T-helper 2 cell (primary cell): ENCODE measurements at regions not wholly inside any gene's neighbourhood (a gene's known extent, or its start where the extent isn't known, plus 50 kb on each side); places are given as distances from the start of the nearest gene placed in this dataset.
A peak's percentile ranks its signal among the peaks of the same experiment; 100 is the strongest.

Source experiments
- DNase-seq, 5 experiments: peaks; one replicate each; pipeline versions ENCODE4 v3.0.0 to v3.0.0-alpha.2; 2012 to 2022

GRCh38 chr1:87937831-87938395 is 609.2 kb downstream of the LMO4 start:
- no peak for DNase-seq

GRCh38 chr1:87938631-87939030 is 610.0 kb downstream of the LMO4 start:
- DNase-seq: no peak

GRCh38 chr1:87939444-87939843 is 610.8 kb downstream of the LMO4 start:
- no peak for DNase-seq

- no peak for DNase-seq
These were observed 611.7 kb downstream of the LMO4 start for GRCh38 chr1:87940421-87940820.

GRCh38 chr1:87941337-87941946 is 612.8 kb downstream of the LMO4 start:
- DNase-seq: no peak

- no peak for DNase-seq
These were observed 613.5 kb downstream of the LMO4 start for GRCh38 chr1:87942165-87942564.

- no peak for DNase-seq
These were observed 621.0 kb downstream of the LMO4 start for GRCh38 chr1:87949711-87950110.

- DNase-seq: no peak
These were observed 621.7 kb downstream of the LMO4 start for GRCh38 chr1:87950369-87950768.

GRCh38 chr1:87951409-87951808 is 622.7 kb downstream of the LMO4 start:
- no peak for DNase-seq

DNA sequence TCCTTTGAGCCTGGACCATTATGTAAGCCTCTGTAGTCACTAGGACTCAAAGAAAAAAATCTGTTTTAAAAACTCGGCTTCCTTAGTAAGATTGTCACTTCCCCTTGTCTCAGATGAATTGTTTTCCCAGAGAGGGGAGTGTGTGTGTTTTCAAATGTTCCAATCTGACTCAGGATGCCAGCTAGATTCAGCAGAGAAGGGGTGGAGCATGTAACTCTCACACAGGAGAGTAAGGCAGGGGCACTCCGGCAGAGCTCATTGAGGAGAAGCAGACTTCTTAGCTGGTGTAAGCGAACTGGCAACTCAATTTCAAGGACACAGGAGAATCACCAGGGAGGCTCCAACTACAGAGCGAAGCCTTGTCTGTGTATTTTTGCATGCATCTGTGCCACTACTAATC is 623.2 kb downstream of the LMO4 start:
- DNase-seq: no peak

- no peak for DNase-seq
These were observed 624.4 kb downstream of the LMO4 start for GRCh38 chr1:87953121-87953520.

DNA sequence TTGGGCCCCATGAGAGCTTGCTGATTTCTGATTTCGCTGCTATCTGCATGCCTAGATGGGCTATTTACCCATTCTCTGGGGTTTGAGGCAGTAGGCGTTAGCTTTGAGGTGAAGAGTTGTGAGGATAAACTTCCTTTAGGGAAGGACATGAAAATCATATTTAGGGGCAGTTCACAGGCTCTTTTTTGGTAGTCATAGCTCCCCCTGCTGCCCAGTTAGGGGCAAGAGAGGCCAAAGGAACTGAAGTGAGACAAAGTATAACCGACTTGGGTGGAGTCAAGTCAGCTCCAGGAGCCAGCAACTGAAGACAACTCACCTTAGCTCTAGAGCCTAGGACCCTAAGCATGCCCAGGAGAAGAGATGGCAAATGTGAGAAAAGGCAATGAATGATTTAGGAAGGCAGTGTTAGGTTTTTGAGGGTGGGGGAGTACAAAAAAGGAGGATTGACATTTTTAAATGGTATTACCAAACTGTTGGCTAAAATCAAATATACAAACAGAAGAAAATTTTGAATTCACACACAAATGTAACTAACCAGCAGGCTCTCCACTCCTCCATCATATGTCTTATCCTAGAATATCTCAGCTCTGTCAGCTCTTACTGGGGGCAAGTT is 625.2 kb downstream of the LMO4 start:
- peak in 4 of 5 experiments; percentile 10 to 51 (median 14) for DNase-seq

GRCh38 chr1:87955038-87955437 is 626.4 kb downstream of the LMO4 start:
- DNase-seq: no peak

- DNase-seq: no peak
These were observed 627.4 kb downstream of the LMO4 start for GRCh38 chr1:87956072-87956471.

DNA sequence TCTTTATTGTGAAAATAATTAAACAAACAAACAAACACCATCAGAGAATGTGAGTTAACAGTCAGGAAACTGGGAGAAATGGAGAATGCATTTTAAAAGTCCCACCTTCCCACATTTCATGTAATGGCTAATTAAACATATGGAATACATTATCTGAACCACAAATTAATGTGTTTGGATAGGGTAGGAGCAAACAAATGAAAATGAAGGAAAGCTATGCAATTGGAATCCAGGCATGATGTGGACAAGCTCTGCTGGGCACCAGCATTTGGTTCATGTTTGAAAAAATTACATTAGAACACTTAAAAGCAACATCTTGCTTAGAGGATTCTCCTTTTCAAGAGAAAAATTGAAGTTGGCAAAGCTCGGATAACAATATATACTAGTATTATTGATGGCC is 628.1 kb downstream of the LMO4 start:
- no peak for DNase-seq

DNA sequence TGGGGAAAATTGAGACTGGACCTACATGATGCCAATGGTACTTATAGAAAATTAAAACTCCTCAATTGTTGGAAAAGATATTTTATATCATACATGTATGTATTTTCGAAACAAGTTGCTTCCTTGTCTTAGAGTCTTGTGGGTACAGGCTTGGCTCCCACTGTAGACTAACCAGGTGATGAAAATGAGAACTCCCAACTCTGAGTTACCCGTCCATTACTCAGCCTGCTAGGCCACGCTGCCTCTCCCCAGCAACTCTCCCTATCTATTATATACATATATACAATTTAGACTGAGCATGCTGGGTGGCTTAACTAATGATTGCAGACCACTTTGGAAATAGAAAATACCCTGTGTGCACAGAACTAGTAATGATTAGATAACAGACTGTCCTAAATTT is 628.7 kb downstream of the LMO4 start:
- DNase-seq: no peak

GRCh38 chr1:87958201-87958600 is 629.5 kb downstream of the LMO4 start:
- DNase-seq: no peak

- no peak for DNase-seq
These were observed 630.0 kb downstream of the LMO4 start for GRCh38 chr1:87958716-87959115.

DNA sequence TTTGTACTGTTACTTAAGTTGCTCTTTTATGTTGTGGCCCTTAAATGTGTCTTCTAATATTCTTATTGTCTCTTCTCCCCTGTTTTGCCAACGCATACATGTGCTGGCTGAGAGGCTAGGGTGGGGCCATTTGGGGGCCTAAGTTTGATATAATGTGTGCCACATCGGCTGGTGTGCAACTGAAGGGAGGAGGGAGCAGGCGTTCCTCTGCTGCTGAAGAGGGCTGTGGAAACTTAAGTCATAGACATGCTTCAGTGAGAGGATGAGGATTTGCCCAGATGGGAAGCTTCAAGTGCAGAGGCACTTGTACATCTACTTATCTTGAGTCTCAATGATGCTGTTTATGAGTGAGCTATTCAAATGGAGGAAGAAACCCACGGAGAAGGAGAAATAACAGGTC is 630.6 kb downstream of the LMO4 start:
- no peak for DNase-seq

DNA sequence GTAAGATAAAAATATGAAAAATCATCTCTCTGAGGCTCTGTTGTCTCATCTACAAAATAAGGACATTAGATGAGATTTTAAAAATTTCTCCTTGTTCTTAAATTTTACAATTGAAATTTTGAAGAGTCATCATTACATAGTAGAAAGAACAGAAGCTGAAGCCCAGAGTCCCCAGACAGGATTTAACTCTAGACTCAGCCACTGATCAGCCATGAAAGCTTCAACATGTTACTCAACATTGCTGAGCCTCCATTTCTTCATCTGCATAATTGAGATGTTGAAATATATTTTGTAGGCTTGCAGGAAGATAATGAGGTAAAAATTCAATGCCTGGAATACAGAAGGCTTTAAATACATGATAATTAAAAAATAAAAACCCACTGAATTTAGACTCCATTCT is 633.3 kb downstream of the LMO4 start:
- DNase-seq: no peak

GRCh38 chr1:87963556-87963955 is 634.9 kb downstream of the LMO4 start:
- no peak for DNase-seq

GRCh38 chr1:87965193-87965592 is 636.5 kb downstream of the LMO4 start:
- no peak for DNase-seq

DNA sequence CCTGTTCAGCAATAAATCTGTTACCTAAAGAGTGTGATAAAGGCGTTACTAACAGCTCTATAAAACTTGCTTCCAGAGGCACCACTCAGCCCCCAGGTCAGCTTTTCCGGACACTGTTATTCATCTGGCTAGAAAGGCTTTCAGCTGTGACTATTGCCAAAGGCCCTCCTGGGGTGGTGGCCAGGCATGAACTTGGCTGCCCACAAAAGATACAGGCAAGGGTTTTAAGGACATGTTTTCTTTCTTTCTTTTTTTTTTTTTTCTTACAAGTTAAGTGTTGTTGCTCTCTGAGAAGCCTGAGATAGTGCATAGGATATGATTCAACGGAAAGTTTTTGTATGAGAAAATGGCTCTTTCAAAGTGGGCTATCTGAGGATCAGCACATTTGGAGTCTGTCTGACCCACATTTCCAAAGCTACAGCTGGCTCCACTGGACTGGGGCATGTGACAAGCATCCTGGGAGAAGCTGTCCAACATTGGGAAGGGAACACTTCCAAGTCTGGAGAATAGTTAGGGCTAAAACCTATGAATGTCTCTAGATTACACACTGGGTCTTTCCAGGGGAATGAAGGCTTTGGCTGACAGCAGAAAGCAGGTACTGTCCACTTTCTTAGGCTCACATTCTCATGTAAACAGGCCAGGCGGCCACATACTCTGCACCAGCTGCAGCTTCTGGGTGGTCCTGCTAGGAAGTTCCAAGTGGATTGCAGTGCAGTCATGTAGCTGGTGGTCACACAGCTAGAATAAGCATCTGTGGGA is 639.7 kb downstream of the LMO4 start:
- DNase-seq: no peak

GRCh38 chr1:87969040-87969439 is 640.4 kb downstream of the LMO4 start:
- no peak for DNase-seq
